ENCODE measurements at regions not wholly inside any gene's neighbourhood (a gene's known extent, or its start where the extent isn't known, plus 50 kb on each side); places are given as distances from the start of the nearest gene placed in this dataset.
"Not testable (repeated sequence)": the region's sequence is repeated elsewhere in the genome, so short reads cannot be mapped to it uniquely, and the experiment has no call there.

GRCh38 chr2:125373293-125373692 lies 1282.7 kb upstream of the GYPC start:
- Mint-ChIP-seq H3K4me3 (no peak overlapping the region), H3K4me1 (ENCODE audit: low read depth in 2 of 2) (no peaks in the 10 kb centered on the region), H3K36me3 (no peaks in the 10 kb centered on the region), H3K9me3 (peaks cover 17% of the 10 kb centered on the region), H3K27me3 (no peaks in the 10 kb centered on the region), H3K27ac (no peak overlapping the region)
- DNase-seq (ENCODE audit: low spot score) = no peak
- ATAC-seq = no peak

DNA sequence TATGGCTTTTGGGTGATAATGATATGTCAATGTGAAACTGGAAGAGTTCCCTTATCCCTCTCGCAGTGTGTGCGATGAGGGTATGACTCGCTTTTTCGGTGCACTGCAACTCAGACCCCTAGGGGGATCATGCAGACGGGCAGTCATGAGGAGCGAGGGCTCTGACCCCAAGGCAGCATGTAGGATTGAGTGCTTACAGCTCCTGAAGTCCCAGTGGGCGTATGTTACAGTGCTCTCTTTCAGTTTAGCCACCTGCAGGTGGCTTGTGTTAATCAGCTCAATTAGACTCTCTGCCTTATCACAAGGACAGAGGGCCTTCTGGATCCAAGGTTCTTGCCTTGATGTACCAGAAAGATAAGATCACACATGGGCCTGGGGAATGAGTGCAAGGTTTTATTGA lies 1269.9 kb upstream of the GYPC start:
- Mint-ChIP-seq H3K4me3 (no peak overlapping the region), H3K9me3 (peaks cover 9% of the 10 kb centered on the region), H3K27me3 (no peaks in the 10 kb centered on the region), H3K36me3 (no peaks in the 10 kb centered on the region), H3K4me1 (ENCODE audit: low read depth in 2 of 2) (no peaks in the 10 kb centered on the region), H3K27ac (no peak overlapping the region)
- DNase-seq (ENCODE audit: low spot score) = no peak
- ATAC-seq = no peak

GRCh38 chr2:125397535-125398251 lies 1258.3 kb upstream of the GYPC start:
- Mint-ChIP-seq H3K27me3 (no peaks in the 10 kb centered on the region), H3K36me3 (no peaks in the 10 kb centered on the region), H3K4me1 (ENCODE audit: low read depth in 2 of 2) (no peaks in the 10 kb centered on the region), H3K9me3 (no peaks in the 10 kb centered on the region), H3K27ac (no peak overlapping the region), H3K4me3 (no peak overlapping the region)
- DNase-seq (ENCODE audit: low spot score) (no peak), ATAC-seq (no peak)

DNA sequence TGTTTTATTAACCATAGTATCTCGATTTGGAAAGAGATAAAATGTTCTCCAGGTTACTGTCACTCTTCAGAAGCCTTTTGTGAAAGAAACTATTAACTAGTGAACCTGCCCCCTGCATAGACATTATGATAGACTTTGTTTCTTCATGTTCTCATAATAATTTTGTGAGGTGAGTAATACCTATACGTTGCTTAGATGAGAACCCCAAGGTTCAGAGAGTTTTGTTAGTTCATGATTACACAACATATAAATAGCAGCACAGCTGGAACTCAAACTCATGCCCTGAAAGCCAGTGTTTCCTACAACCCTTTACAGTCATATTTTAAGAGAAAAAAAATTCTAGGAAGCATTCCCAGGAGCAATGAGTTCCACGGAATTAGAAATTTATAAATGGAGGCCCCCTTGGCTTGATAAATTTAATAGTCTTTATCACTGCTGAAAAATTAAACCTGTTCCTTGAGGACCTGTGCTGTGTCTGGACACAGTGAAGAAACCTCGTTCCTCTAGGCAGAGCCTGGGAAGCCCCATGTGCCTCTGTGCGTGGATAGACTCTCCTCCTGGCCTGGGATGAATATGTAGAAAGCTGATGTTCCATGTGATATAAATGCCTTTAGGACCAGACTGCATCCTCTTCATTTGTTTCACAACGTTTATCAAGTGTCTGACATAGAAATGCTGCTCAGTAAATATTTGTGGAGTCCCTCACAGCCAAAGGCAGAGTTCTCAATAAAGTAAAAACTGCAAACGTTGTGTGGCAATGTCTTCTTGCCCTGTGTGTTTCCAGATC lies 1257.0 kb upstream of the GYPC start:
- Mint-ChIP-seq H3K4me1 (ENCODE audit: low read depth in 2 of 2) (no peaks in the 10 kb centered on the region), H3K27ac (no peak overlapping the region), H3K4me3 (no peak overlapping the region), H3K36me3 (no peaks in the 10 kb centered on the region), H3K9me3 (peaks cover 4% of the 10 kb centered on the region), H3K27me3 (no peaks in the 10 kb centered on the region)
- ATAC-seq = no peak
- DNase-seq (ENCODE audit: low spot score) = no peak

DNA sequence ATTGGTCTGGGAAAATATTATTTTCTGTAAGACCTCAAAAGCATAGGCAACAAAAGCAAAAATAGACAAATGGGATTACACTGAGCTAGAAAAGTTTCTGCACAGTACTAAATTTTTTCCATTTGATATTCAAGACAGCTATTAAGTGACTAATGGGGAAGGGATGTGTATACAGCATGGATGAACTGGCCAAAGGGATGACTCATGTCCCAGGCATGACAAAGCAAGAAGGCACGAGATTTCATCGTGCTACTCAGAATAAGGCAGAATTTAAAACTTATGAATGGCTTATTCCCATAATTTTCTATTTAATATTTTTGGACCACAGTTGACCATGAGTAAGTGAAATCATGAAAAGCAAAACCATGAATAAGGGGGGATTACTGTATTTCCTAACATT lies 1250.1 kb upstream of the GYPC start:
- Mint-ChIP-seq H3K4me3 (no peak overlapping the region), H3K9me3 (peaks cover 18% of the 10 kb centered on the region), H3K36me3 (no peaks in the 10 kb centered on the region), H3K27me3 (no peaks in the 10 kb centered on the region), H3K27ac (no peak overlapping the region), H3K4me1 (ENCODE audit: low read depth in 2 of 2) (no peaks in the 10 kb centered on the region)
- ATAC-seq (no peak), DNase-seq (ENCODE audit: low spot score) (no peak)

- no peaks in the 10 kb centered on the region for H3K27me3 Mint-ChIP-seq
- no peaks in the 10 kb centered on the region for H3K4me1 Mint-ChIP-seq (ENCODE audit: low read depth in 2 of 2)
- H3K9me3 Mint-ChIP-seq = peaks cover 13% of the 10 kb centered on the region
- no peaks in the 10 kb centered on the region for H3K36me3 Mint-ChIP-seq
- H3K27ac Mint-ChIP-seq = no peak overlapping the region
- H3K4me3 Mint-ChIP-seq = no peak overlapping the region
- no peak for DNase-seq (ENCODE audit: low spot score)
- ATAC-seq = no peak
These were observed 1247.0 kb upstream of the GYPC start for GRCh38 chr2:125408874-125409538.

DNA sequence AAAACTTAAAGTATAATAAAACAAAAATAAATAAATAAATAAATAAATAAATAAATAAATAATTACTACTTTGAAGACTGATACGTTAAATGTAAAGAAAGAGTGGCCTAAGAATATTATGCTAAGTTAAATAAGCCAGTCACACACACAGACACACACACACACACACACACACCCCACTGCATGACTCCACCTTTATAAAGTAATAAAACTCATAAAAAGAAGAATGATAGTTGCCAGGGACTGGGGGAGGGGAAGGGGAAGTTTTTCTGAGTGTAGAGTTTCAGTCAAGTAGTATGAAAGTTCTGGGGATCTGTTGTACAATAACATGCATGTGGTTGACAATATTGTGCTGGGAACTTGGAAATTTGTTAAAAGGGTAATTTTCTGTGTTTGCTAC lies 1237.5 kb upstream of the GYPC start:
- H3K27ac Mint-ChIP-seq = no peak overlapping the region
- H3K4me1 Mint-ChIP-seq (ENCODE audit: low read depth in 2 of 2) = no peaks in the 10 kb centered on the region
- ATAC-seq (no peak), DNase-seq (ENCODE audit: low spot score) (no peak)
- H3K9me3 Mint-ChIP-seq = peaks cover 8% of the 10 kb centered on the region
- H3K4me3 Mint-ChIP-seq = no peak overlapping the region
- H3K27me3 Mint-ChIP-seq = no peaks in the 10 kb centered on the region
- H3K36me3 Mint-ChIP-seq = no peaks in the 10 kb centered on the region

DNA sequence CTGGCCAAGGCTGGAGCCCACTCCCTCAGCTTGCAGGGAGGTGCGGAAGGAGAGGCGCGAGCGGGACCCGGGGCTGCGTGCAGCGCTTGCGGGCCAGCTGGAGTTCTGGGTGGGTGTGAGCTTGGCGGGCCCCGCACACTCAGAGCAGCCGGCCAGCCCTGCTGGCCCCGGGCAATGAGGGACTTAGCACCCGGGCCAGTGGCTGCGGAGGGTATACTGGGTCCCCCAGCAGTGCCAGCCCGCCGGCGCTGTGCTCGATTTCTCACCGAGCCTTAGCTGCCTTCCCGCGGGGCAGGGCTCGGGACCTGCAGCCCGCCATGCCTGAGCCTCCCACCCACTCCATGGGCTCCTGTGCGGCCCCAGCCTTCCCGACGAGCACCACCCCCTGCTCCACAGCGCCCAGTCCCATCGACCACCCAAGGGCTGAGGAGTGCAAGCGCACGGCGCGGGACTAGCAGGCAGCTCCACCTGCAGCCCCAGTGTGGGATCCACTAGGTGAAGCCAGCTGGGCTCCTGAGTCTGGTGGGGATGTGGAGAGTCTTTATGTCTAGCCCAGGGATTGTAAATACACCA lies 1233.7 kb upstream of the GYPC start:
- not testable (repeated sequence) for H3K36me3 Mint-ChIP-seq; H3K4me3 Mint-ChIP-seq; ATAC-seq; H3K4me1 Mint-ChIP-seq (ENCODE audit: low read depth in 2 of 2); H3K27ac Mint-ChIP-seq; H3K9me3 Mint-ChIP-seq; DNase-seq (ENCODE audit: low spot score); H3K27me3 Mint-ChIP-seq

- no peak overlapping the region for H3K27ac Mint-ChIP-seq
- peaks cover 8% of the 10 kb centered on the region for H3K9me3 Mint-ChIP-seq
- H3K4me1 Mint-ChIP-seq (ENCODE audit: low read depth in 2 of 2) = no peaks in the 10 kb centered on the region
- H3K4me3 Mint-ChIP-seq = no peak overlapping the region
- H3K36me3 Mint-ChIP-seq = no peaks in the 10 kb centered on the region
- DNase-seq (ENCODE audit: low spot score) = no peak
- no peaks in the 10 kb centered on the region for H3K27me3 Mint-ChIP-seq
- no peak for ATAC-seq
These were observed 1231.6 kb upstream of the GYPC start for GRCh38 chr2:125424266-125424785.

GRCh38 chr2:125427721-125428315 lies 1228.1 kb upstream of the GYPC start:
- H3K36me3 Mint-ChIP-seq = no peaks in the 10 kb centered on the region
- H3K9me3 Mint-ChIP-seq = peaks cover 13% of the 10 kb centered on the region
- H3K4me3 Mint-ChIP-seq = no peak overlapping the region
- H3K27ac Mint-ChIP-seq = no peak overlapping the region
- H3K4me1 Mint-ChIP-seq (ENCODE audit: low read depth in 2 of 2) = no peaks in the 10 kb centered on the region
- ATAC-seq (no peak), DNase-seq (ENCODE audit: low spot score) (no peak)
- H3K27me3 Mint-ChIP-seq = no peaks in the 10 kb centered on the region

- DNase-seq (ENCODE audit: low spot score) (no peak), ATAC-seq (no peak)
- H3K4me3 Mint-ChIP-seq = no peak overlapping the region
- no peaks in the 10 kb centered on the region for H3K27me3 Mint-ChIP-seq
- no peaks in the 10 kb centered on the region for H3K36me3 Mint-ChIP-seq
- H3K4me1 Mint-ChIP-seq (ENCODE audit: low read depth in 2 of 2) = no peaks in the 10 kb centered on the region
- no peak overlapping the region for H3K27ac Mint-ChIP-seq
- peaks cover 15% of the 10 kb centered on the region for H3K9me3 Mint-ChIP-seq
These were observed 1211.9 kb upstream of the GYPC start for GRCh38 chr2:125444106-125444505.

- Mint-ChIP-seq H3K36me3 (no peaks in the 10 kb centered on the region), H3K27ac (no peak overlapping the region), H3K9me3 (peaks cover 21% of the 10 kb centered on the region), H3K4me3 (no peak overlapping the region), H3K4me1 (ENCODE audit: low read depth in 2 of 2) (no peaks in the 10 kb centered on the region), H3K27me3 (no peaks in the 10 kb centered on the region)
- ATAC-seq (no peak), DNase-seq (ENCODE audit: low spot score) (no peak)
These were observed 1210.5 kb upstream of the GYPC start for GRCh38 chr2:125445495-125445894.

DNA sequence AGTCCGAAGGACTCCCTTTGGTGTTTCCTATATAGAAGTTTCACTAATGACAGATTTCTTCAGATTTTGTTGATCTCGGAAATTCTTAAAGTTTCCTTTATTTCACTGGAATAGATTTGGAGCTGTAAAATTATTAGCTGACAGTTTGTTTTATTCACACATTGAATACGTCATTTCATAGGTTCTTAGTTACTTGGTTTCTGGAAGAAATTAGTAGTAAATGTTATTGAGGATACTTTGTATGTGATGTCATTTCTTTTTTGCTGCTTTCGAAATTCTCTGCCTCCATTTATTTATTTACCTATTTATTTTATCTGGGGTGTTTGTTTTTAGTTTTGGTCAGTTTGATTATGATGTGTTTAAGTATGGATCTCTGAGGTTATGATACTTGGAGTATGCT lies 1205.9 kb upstream of the GYPC start:
- DNase-seq (ENCODE audit: low spot score) = no peak
- Mint-ChIP-seq H3K4me1 (ENCODE audit: low read depth in 2 of 2) (no peaks in the 10 kb centered on the region), H3K4me3 (no peak overlapping the region), H3K27me3 (no peaks in the 10 kb centered on the region), H3K27ac (no peak overlapping the region), H3K36me3 (peaks cover 8% of the 10 kb centered on the region), H3K9me3 (peaks cover 26% of the 10 kb centered on the region)
- ATAC-seq = no peak

Data from natural killer cell treated with Interleukin-12 subunit alpha and Interleukin-12 subunit beta and Interleukin-15 and Interleukin-18, amount 100 ng/mL, for 72 hours (primary cell).